ENCODE measurements at regions not wholly inside any gene's neighbourhood (a gene's known extent, or its start where the extent isn't known, plus 50 kb on each side); places are given as distances from the start of the nearest gene placed in this dataset.

DNA sequence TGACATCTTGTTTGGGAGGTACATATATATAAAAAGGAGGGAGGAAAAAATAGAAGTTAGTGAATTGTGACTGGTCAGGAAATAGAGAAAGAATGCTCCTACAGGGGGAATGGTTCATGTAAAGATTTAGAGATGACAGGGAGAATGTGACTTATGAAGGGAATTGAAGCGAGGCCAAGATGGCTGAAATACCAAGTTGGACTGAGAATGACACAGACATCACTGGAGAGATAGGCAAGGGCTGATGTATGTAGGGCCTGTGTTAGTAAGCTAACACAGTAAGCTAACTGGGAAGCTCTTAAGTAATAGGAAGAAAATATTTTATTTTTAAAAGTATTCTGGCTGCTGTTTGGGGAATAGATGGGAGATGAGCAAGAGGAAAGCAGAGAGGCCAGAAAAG is 286.3 kb downstream of the NNT start:
- H3K4me1 ChIP-seq (ENCODE audit: control insufficient read depth in 1 of 2, insufficient read depth in 2 of 2, low read depth in 1 of 2, low read length in 1 of 2) = no peaks in the 10 kb centered on the region
- H3K4me2 ChIP-seq = no peak overlapping the region
- H4K20me1 ChIP-seq (ENCODE audit: insufficient read depth) = no peaks in the 10 kb centered on the region
- ChIA-PET POLR2A (no interaction called here), CTCF (interaction anchor here (0.6 kb wide), 1 partner anchor 496 kb away, joined by 3 read pairs; no protein-coding TSS in a partner anchor)
- H3K27me3 ChIP-seq (ENCODE audit: insufficient read depth) = no peaks in the 10 kb centered on the region
- H3K9ac ChIP-seq = no peak overlapping the region
- no peak overlapping the region for H3K27ac ChIP-seq (ENCODE audit: low read depth in 2 of 2, low read length in 1 of 2)
- no peaks in the 10 kb centered on the region for H3K79me2 ChIP-seq (ENCODE audit: insufficient read depth)
- no peaks in the 10 kb centered on the region for H3F3A ChIP-seq (replicated peaks; ENCODE audit: insufficient read depth)
- H3K36me3 ChIP-seq (replicated peaks in 1 of 2; ENCODE audit: control insufficient read depth in 1 of 2, insufficient read depth in 2 of 2, low read length in 1 of 2) = no peaks in the 10 kb centered on the region
- no peak overlapping the region for H3K4me3 ChIP-seq (ENCODE audit: low read depth in 2 of 2, low read length in 1 of 2)
- no peak overlapping the region for H2AFZ ChIP-seq (ENCODE audit: low read depth)
- no peak for DNase-seq
- no peaks in the 10 kb centered on the region for H3K9me3 ChIP-seq
- H3K9me2 ChIP-seq = no peaks in the 10 kb centered on the region
- 0% methylated on average over 1 of the region's 1 CpG for WGBS (ENCODE audit: low lambda C conversion rate)
- TF ChIP-seq POLR2AphosphoS5 (IDR thresholded peaks at IDR 0.05; ENCODE audit: low read depth, low read length) = no peak
- TF ChIP-seq RAD21 (IDR thresholded peaks at IDR 0.05; ENCODE audit: low read length) = no peak
- no peak for TF ChIP-seq RCOR1 (IDR thresholded peaks at IDR 0.05; ENCODE audit: low read length)

GRCh38 chr5:43875741-43876140 is 272.8 kb downstream of the NNT start:
- Histone ChIP-seq H3K27me3 (ENCODE audit: insufficient read depth) (no peaks in the 10 kb centered on the region), H3K9me3 (no peaks in the 10 kb centered on the region), H3K79me2 (ENCODE audit: insufficient read depth) (no peaks in the 10 kb centered on the region), H3K9ac (no peak overlapping the region), H3K9me2 (no peaks in the 10 kb centered on the region), H2AFZ (ENCODE audit: low read depth) (no peak overlapping the region), H3F3A (replicated peaks; ENCODE audit: insufficient read depth) (no peaks in the 10 kb centered on the region), H3K36me3 (replicated peaks in 1 of 2; ENCODE audit: control insufficient read depth in 1 of 2, insufficient read depth in 2 of 2, low read length in 1 of 2) (no peaks in the 10 kb centered on the region), H3K27ac (ENCODE audit: low read depth in 2 of 2, low read length in 1 of 2) (no peak overlapping the region), H3K4me1 (ENCODE audit: control insufficient read depth in 1 of 2, insufficient read depth in 2 of 2, low read depth in 1 of 2, low read length in 1 of 2) (no peaks in the 10 kb centered on the region), H3K4me3 (ENCODE audit: low read depth in 2 of 2, low read length in 1 of 2) (no peak overlapping the region), H3K4me2 (no peak overlapping the region), H4K20me1 (ENCODE audit: insufficient read depth) (no peaks in the 10 kb centered on the region)
- WGBS (ENCODE audit: low lambda C conversion rate) = 0% methylated on average over 1 of the region's 1 CpG
- ChIA-PET CTCF (no interaction called here), POLR2A (no interaction called here)
- no peak for TF ChIP-seq USF1 (IDR thresholded peaks at IDR 0.05; ENCODE audit: borderline replicate concordance, low read depth)
- no peak for TF ChIP-seq USF2 (IDR thresholded peaks at IDR 0.05; ENCODE audit: borderline replicate concordance, low read depth, low read length)
- TF ChIP-seq RFX5 (IDR thresholded peaks at IDR 0.05; ENCODE audit: low read length) = no peak
- no peak for TF ChIP-seq FOSL2 (IDR thresholded peaks at IDR 0.05; ENCODE audit: borderline replicate concordance, low read depth)
- TF ChIP-seq NRF1 (IDR thresholded peaks at IDR 0.05; ENCODE audit: low read depth, low read length) = no peak
- no peak for TF ChIP-seq CTCF (IDR thresholded peaks at IDR 0.05)
- TF ChIP-seq TEAD4 (IDR thresholded peaks at IDR 0.05; ENCODE audit: borderline replicate concordance, insufficient read depth) = no peak
- no peak for TF ChIP-seq RAD21 (IDR thresholded peaks at IDR 0.05; ENCODE audit: low read length)
- TF ChIP-seq, protein P1, sequence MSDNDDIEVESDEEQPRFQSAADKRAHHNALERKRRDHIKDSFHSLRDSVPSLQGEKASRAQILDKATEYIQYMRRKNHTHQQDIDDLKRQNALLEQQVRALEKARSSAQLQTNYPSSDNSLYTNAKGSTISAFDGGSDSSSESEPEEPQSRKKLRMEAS (IDR thresholded peaks at IDR 0.05; ENCODE audit: low read depth) = no peak
- TF ChIP-seq TAF1 (IDR thresholded peaks at IDR 0.05; ENCODE audit: borderline replicate concordance, low read depth, low read length) = no peak
- no peak for TF ChIP-seq MXI1 (IDR thresholded peaks at IDR 0.05; ENCODE audit: low read depth, low read length)
- TF ChIP-seq CHD2 (IDR thresholded peaks at IDR 0.05; ENCODE audit: low read length, partially characterized antibody) = no peak
- DNase-seq = no peak

Measured in SK-N-SH (cell line).